Kasumi-1 (cell line): ENCODE measurements at regions not wholly inside any gene's neighbourhood (a gene's known extent, or its start where the extent isn't known, plus 50 kb on each side); places are given as distances from the start of the nearest gene placed in this dataset.

Experiments used
- DNase-seq, 2 experiments: peaks; one replicate each; lab custom pipeline; 2025; lab: John Stamatoyannopoulos, UW

DNA sequence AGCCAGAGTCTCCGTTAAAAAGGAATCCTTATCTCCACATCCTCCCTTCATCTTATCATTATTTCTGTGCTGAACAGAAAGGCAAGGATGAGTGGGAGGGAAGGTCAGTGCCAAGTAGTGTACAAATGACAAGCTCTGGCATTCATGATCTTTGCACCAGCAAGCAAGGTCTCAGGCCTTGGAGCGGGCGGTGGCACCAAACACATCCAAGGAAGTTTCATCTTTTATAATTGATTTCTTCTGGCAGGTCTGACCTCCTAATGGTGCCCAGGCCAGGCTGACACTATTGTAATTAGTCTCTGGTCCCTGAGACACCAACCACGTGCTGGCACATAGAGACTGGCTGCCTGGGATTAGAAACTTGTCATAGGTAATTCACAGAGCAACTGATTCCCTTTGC is 336.6 kb downstream of the EN1 start:
- DNase-seq = no peak

- DNase-seq = no peak
Observed at GRCh38 chr2:118509319-118510004, 338.0 kb downstream of the EN1 start.

DNA sequence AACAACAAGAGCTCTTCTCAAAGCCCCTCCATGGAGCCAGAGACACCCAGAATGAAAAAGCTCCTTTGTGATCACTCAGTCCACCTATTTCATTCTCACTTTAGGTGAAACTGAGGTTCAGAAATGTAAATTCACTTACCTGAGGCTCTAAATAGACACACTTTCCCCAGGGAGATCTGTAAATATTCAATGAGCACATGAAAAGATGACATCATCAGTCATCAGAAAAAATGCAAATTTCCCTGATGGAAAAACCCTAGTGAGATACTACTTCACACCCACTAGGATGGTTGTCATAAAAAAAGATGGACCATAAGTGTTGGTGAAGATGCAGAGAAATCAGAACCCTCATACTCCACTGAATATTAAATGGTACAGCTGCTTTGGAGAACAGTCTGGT is 339.2 kb downstream of the EN1 start:
- DNase-seq = no peak

- no peak for DNase-seq
Observed at GRCh38 chr2:118505436-118505835, 342.0 kb downstream of the EN1 start.

DNA sequence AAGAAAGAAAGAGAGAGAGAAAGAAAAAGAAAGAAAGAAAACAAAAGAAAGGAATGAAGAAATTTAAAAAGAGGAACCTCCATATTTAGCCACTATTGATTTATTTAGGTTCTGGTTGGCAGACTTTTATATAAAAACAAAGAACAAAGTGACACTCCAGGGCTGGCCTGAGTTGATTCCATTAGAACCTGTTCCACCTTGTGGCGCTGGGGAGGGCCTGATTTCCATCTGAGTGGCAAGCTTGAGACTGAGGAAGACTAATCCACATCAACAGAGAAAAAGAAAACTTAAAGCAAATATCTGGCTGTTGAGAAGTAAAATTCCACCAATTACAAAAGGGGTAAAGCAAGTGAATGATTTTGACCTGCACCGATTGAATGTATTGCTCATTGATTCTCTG is 345.3 kb downstream of the EN1 start:
- DNase-seq = no peak

DNA sequence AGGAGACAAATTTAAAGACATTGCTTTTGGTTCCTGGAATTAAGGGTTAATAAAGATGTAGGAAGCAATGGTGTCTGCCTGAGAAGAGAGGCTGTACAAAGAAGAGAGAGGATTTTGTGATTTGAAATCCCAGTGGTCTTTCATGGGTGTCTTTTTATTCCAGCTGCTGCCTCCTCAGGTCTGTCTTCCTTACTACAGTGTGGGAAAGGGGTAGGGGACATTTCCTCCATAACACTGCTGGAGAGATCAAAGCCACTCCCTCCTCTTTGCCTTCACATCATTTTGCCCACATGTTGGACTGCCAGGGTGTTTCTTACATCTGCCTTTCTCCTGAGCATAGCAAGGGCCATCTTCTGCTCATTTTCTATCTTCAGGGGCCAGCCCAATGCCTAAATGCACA is 348.5 kb downstream of the EN1 start:
- no peak for DNase-seq

- no peak for DNase-seq
Observed at GRCh38 chr2:118496870-118497611, 350.4 kb downstream of the EN1 start.

GRCh38 chr2:118496467-118496866 is 351.0 kb downstream of the EN1 start:
- DNase-seq = no peak

GRCh38 chr2:118495290-118495689 is 352.2 kb downstream of the EN1 start:
- DNase-seq = no peak

- DNase-seq = no peak
Observed at GRCh38 chr2:118493213-118493612, 354.2 kb downstream of the EN1 start.

DNA sequence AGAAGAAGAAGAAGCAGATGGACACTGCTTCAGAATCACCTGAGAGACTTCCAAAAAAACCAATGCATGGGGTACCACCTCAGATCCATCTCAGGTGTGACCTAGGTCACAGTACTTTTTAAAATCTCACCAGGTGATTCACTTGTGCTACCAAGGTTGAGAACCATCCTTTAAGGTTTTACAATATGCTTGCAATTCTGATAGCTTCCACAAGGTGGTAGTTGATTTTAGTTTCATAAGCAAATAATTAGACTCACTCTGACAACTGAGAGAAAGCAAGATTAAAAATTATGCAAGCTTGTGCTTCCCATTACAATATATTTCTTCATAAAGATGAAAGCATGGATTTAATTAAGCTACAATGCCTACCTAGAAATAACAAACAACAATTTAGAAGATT is 355.1 kb downstream of the EN1 start:
- DNase-seq = peak; percentile 9 to 42

DNA sequence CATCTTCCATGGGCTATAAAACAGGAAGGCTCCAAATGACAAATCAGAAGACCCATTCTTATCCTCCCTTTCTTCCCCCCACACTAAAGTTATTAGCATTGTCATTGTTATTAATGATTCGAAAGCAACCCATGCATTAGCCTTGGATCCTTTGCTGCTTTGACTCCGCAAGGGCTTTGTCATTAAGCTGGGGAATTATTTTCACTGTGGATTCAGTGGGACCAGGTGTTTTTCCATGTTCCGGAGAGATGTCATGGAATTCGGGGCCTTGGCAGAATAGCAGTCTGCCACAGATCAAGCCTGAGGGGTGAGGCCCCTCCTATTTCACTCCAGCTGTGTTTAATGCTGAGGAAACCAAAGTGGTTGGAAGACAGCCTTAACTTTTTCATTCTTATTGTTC is 357.1 kb downstream of the EN1 start:
- no peak for DNase-seq

DNA sequence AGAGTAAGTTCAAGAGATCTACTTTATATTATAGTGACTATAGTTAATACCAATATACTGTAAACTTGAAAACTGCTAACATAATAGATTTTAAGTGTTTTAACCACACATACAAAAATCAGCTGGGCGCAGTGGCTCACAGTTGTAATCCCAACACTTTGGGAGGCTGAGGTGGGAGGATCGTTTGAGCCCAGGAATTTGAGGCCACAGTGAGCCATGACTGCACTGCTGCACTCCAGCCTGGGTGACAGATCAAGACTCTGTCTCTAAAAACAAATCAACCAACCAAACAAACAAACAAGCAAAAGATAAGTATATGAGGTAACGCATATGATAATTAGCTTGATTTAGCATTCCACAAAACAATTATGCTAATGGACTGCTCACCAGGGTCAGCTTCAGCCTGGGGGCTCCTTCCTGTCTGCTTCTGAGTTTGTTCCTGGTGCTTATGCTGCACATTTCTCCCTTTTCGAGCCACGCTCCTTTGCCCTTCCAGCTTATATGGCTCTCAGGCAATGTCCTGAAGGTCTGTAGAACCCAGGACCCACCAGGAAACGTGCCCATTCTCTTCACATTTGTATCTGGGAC is 357.6 kb downstream of the EN1 start:
- DNase-seq = no peak

- DNase-seq = no peak
Observed at GRCh38 chr2:118481299-118481698, 366.1 kb downstream of the EN1 start.

DNA sequence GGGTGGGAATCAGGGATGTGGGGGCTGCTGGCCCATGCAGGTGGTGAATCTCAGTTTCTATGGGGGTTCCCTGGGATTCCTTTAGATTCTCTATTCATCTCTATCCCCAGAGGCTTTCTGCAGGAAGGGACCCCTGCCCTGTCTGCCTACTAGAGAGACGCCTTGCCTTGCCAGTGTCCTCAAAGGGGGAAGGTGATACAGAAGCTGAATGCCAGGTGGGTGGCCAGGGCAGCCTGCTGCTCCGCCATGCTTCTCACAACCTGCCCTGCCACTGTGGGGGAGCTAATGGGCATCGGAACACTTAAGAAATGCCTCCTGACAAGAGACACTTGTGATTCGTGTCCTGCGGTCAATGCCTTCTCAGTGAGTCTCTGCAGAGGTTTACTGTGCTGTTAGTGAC is 368.4 kb downstream of the EN1 start:
- no peak for DNase-seq

- DNase-seq = no peak
Observed at GRCh38 chr2:118477111-118477862, 370.2 kb downstream of the EN1 start.

DNA sequence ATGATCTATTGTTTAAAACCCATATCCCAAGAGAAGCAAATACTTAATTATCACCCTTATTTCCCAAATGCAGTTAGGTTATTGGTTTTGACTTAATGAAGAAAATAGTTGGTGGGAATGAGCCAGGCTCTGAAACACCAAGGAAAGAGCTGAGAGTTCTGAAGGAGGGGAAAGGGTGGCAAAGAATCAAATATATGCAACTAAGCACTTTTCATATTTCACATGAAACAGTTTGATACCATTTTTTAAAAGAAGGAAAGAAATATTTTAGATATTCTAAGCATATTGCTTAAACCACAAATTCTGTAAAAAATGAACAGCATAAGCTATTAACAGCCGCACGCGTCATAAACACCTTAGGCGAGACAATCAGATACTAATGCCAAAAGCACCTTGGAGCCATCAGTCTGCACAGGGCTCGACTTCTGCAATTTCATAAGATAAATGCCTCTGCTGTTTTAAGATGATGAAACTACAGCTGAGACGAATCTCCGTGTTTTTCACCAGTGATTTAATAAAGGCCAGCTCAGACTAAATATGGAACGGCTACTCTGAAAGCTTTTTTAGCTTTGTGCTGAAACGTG is 371.7 kb downstream of the EN1 start:
- DNase-seq = no peak

DNA sequence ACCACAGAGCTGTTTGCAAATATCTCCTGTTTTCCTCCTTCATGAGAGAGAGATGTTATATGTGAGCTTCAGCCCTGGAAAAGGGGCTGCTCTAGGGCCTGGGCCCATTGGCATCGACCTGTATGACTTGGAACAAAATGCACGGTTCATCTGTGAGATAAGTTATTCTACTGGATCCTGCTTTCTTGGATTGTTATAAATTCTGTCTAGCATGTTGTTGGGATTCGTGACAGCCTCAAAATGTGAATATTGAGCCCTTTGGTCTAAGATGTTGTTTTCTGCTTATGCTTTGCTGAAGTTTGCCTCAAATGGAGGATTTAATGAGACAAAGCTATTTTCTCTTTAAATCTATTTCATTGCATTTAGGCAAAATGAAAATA is 372.9 kb downstream of the EN1 start:
- no peak for DNase-seq

DNA sequence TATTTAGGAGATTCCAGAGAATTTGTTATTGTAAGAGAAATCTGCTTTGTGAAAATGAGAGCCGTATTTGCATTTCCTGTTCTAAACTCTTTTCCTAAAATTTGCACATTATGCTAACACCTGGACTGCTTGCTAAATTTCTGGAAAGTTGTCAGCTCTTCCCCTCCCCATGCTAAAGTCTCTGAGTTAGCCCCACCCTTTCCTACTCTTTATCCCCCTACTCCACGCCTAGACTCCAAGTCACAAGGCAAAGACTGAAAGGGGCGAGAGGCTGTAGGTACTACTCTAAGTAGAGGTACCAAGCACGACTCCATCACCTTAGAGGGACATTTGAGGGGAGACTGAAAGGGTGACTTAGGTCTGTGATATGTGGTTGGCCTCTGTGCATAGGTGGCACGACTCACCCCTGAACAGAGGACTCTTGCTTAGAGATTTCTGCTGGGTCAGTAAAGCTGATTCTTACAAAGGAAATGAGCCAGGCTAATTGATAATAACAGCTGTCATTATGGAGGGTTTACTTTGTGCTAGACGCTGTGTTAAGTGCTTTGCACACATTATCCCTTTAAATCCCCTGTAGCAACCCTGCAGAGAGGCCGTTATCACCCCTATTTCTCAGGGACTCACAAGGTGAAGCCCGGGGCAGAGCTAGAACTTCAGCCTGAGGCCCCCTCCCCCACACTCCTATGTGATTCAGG is 373.5 kb downstream of the EN1 start:
- DNase-seq = no peak

DNA sequence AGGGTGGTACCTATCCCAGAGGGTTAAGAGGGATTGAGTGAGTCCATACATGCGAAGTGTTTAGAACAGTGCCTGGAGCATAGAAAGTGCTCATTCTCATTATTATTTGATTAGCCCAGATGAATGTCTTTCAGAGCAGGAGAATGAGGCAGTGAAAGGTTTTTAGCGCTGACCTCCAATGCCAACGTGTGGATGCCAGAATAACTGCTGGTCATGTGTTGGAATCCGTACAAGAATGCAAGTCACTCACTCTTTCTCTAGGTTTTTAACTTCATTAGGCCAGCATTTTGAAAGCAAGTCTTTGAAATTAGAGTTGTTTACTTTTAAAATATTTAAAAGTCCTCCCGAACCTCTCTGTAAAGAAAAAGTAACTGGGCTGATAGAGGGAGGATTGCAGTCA is 374.2 kb downstream of the EN1 start:
- no peak for DNase-seq

GRCh38 chr2:118470297-118470696 is 377.2 kb downstream of the EN1 start:
- DNase-seq = no peak

- DNase-seq = no peak
Observed at GRCh38 chr2:118469103-118469502, 378.3 kb downstream of the EN1 start.
